Sigmoid colon (tissue), 6 donors: ENCODE measurements at regions not wholly inside any gene's neighbourhood (a gene's known extent, or its start where the extent isn't known, plus 50 kb on each side); places are given as distances from the start of the nearest gene placed in this dataset.

Experiments used
- DNase-seq: peaks from one replicate; pipeline ENCODE4 v3.0.0-alpha.2; 2019
- H3K27ac ChIP-seq, 4 donors: fragments of 200-600 bp; sonication (generic); one replicate each; pipeline ENCODE4 v1.5.1; 2016 to 2019; ENCODE audit warnings: mild to moderate bottlenecking in 1 of 4
- H3K27me3 ChIP-seq, 3 donors: fragments of 200-600 bp; sonication (generic); one replicate each; pipeline ENCODE4 v1.5.1; 2019; ENCODE audit warnings: mild to moderate bottlenecking in 1 of 3
- H3K36me3 ChIP-seq, 4 donors: fragments of 200-600 bp; sonication (generic); one replicate each; pipeline ENCODE4 v1.5.1; 2016 to 2019
- H3K4me1 ChIP-seq, 4 donors: fragments of 200-600 bp; sonication (generic); one replicate each; pipeline ENCODE4 v1.5.1; 2017 to 2019
- H3K4me3 ChIP-seq, 4 donors: fragments of 200-600 bp; sonication (generic); one replicate each; pipeline ENCODE4 v1.5.1; 2017 to 2019; ENCODE audit warnings: mild to moderate bottlenecking in 2 of 4, moderate library complexity in 1 of 4
- H3K9me3 ChIP-seq, 4 donors: fragments of 200-600 bp in 3 of 4; sonication (generic) in 3 of 4; one replicate each; pipeline versions ENCODE4 v1.5.1 to v1.6.1; 2013 to 2019
- EP300 ChIP-seq, 4 donors: sonication (generic); formaldehyde crosslinking; IDR thresholded peaks; one replicate each; pipeline ENCODE4 v1.6.1; 2017; ENCODE audit warnings: antibody characterized with exemption in 4 of 4
- POLR2A ChIP-seq, 2 donors: fragments of 450-650 bp; IDR thresholded peaks; one replicate each; pipeline ENCODE4 v1.6.1; 2016; ENCODE audit warnings: antibody characterized with exemption in 2 of 2, mild to moderate bottlenecking in 2 of 2, moderate library complexity in 2 of 2
- POLR2AphosphoS5 ChIP-seq, 4 donors: sonication (generic); formaldehyde crosslinking; IDR thresholded peaks; one replicate each; pipeline ENCODE4 v1.6.1; 2017; ENCODE audit warnings: antibody characterized with exemption in 4 of 4
- WGBS, 2 donors: extraction: QIAGEN DNeasy Blood & Tissue Kit; methylation state at CpG; one replicate each; pipeline ENCODE4 v1.1.7; 2013; 5-methylcytosine and 5-hydroxymethylcytosine counted together
- intact Hi-C: fragments of 100-400 bp; cut with DNase I; formaldehyde crosslinking; loops from one replicate; pipeline ENCODE4 v1.15.1; 2023
- TF ChIP-seq, protein P1 (sequence below), 4 experiments: fragments of 450-650 bp in 3 of 4; fragments of 200-600 bp in 1 of 4; IDR thresholded peaks; one replicate each; pipeline ENCODE4 v1.5.1; 2016 to 2019; ENCODE audit warnings: antibody characterized with exemption in 4 of 4, mild to moderate bottlenecking in 3 of 4, moderate library complexity in 2 of 4
- donor health status: healthy with polysubstance abuse.
- donor health status: healthy.

- DNase-seq: no peak
- TF ChIP-seq EP300 (IDR thresholded peaks at IDR 0.05): no peak
- no peak for TF ChIP-seq POLR2A (IDR thresholded peaks at IDR 0.05)
- no peak for TF ChIP-seq POLR2AphosphoS5 (IDR thresholded peaks at IDR 0.05)
- TF ChIP-seq, protein P1, sequence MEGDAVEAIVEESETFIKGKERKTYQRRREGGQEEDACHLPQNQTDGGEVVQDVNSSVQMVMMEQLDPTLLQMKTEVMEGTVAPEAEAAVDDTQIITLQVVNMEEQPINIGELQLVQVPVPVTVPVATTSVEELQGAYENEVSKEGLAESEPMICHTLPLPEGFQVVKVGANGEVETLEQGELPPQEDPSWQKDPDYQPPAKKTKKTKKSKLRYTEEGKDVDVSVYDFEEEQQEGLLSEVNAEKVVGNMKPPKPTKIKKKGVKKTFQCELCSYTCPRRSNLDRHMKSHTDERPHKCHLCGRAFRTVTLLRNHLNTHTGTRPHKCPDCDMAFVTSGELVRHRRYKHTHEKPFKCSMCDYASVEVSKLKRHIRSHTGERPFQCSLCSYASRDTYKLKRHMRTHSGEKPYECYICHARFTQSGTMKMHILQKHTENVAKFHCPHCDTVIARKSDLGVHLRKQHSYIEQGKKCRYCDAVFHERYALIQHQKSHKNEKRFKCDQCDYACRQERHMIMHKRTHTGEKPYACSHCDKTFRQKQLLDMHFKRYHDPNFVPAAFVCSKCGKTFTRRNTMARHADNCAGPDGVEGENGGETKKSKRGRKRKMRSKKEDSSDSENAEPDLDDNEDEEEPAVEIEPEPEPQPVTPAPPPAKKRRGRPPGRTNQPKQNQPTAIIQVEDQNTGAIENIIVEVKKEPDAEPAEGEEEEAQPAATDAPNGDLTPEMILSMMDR (IDR thresholded peaks at IDR 0.05): no peak
- WGBS, 2 donors: 80 to 92% methylated on average over 2 of the region's 2 CpGs
- Histone ChIP-seq H3K4me1 (no peaks in the 10 kb centered on the region), H3K9me3 (no peaks in the 10 kb centered on the region), H3K36me3 (no peaks in the 10 kb centered on the region), H3K27me3 (no peaks in the 10 kb centered on the region), H3K27ac (no peak overlapping the region), H3K4me3 (no peak overlapping the region)
- intact Hi-C loops: no loop called here
Measured at GRCh38 chr7:16136896-16137295, 284.4 kb downstream of the CRPPA start.

DNA sequence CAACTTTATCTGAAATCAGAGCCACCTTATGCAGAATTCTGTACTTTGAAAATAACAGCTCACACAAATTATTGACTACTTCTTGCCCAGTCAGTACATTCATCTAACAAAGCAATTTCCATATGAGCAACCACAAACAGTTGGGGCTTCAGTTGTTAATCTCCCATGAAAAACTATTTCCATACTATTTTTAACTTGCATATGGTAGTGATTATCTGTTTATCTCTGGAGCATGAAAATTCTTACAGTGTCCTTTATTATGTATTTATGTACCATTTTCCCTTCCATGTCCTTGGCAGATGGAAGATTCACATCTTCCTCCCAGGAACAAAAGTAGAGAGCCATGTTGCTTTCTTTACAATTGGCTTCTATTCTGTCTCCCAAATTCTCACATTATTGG, 285.7 kb downstream of the CRPPA start:
- Histone ChIP-seq H3K9me3 (no peaks in the 10 kb centered on the region), H3K4me3 (no peak overlapping the region), H3K36me3 (no peaks in the 10 kb centered on the region), H3K4me1 (peaks cover 0 to 4% (median 1%) of the 10 kb centered on the region in 4 donors), H3K27ac (no peak overlapping the region), H3K27me3 (no peaks in the 10 kb centered on the region)
- TF ChIP-seq, protein P1 (IDR thresholded peaks at IDR 0.05): no peak
- no peak for TF ChIP-seq POLR2AphosphoS5 (IDR thresholded peaks at IDR 0.05)
- no peak for DNase-seq
- intact Hi-C loops: no loop called here

DNA sequence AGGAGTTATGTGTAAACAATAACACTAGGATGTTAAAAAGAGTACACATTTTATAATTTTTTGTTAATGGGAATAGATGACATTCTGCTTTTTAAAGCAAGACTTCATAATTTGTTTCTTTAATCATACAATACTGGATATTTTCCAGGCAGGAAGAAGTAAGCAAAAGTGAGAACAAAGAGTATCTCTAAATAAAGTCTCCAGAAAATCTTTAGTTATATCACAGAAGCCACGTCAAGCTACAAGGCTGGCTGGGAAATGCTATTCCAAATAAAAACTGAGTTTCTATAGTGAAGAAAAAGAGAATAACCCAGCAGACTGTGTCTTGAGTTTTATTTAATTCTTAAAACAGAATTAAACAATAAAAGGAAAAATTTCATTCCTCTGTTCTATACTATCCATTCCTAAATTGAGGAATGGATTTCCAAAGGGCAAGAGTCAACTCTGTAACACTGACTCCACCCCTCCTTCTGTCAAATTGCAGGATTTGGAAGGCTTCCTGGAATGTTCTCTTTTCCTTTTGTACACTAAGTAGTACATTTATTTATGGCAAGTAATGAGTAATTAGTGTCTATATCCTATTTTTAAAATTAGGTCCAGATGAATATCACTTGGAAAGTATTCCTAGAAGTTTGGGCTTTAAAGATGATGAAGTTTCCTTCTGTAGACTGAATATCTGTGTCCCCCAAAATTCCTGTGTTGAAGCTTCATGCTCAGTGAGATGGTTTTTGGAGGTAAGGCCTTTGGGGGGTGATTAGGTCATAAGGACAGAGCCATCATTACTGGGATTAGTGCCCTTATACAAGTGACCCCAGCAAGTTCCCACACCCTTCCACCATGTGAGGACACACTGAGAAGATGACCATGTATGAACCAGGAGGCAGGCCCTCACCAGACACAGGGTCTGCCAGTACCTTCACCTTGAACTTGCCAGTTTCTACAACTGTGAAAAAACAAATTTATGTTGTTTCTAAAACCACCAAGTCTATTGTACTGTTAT, 290.9 kb downstream of the CRPPA start:
- H3K36me3 ChIP-seq: no peaks in the 10 kb centered on the region
- peak overlapping the region in 1 of 4 donors; percentile 0 for H3K27ac ChIP-seq
- peaks cover 0 to 12% (median 9%) of the 10 kb centered on the region in 4 donors for H3K4me1 ChIP-seq
- no peak for DNase-seq
- intact Hi-C loops: no loop called here
- WGBS, 2 donors: 70 to 85% methylated on average over 1 of the region's 1 CpG
- H3K27me3 ChIP-seq: no peaks in the 10 kb centered on the region
- no peak for TF ChIP-seq EP300 (IDR thresholded peaks at IDR 0.05)
- TF ChIP-seq POLR2AphosphoS5 (IDR thresholded peaks at IDR 0.05): no peak
- no peak for TF ChIP-seq POLR2A (IDR thresholded peaks at IDR 0.05)
- TF ChIP-seq, protein P1 (IDR thresholded peaks at IDR 0.05): no peak
- no peak overlapping the region for H3K4me3 ChIP-seq
- H3K9me3 ChIP-seq: no peaks in the 10 kb centered on the region

DNA sequence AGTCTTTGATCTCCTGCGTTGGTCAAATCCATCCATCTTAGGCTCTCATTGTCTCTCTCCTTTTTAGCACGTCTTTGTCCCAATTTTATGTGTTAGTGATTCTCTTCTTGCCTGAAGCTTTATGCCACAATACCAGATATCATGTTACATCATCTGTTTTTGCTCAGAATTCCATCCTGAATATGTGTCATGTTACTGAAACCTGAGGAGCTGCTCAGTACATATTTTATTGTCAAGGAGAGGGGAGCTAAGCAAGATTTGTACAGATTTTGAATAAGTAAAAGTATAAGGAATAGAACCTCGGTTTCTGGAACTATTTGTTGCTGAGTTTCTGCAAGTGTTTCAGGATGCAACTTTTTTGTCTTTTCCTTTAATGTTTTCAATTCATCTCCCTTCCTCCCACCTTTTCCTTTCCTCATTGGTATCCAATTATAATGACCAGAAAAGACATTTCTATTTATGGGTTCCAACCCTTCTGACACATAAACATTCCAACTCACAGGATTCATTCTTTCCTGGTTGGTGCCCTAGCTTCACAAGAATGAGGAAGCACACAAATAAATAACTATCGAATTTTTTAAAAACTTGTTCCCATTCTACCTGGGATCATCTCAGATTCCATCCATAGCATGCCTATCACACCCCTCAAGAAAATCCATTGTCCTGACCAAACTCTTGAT, 291.8 kb downstream of the CRPPA start:
- TF ChIP-seq, protein P1 (IDR thresholded peaks at IDR 0.05): no peak
- H3K36me3 ChIP-seq: no peaks in the 10 kb centered on the region
- WGBS, 2 donors: 81 to 84% methylated on average over 4 of the region's 4 CpGs

More for the DNA sequence above, 291.8 kb downstream of the CRPPA start:
- Histone ChIP-seq H3K9me3 (no peaks in the 10 kb centered on the region), H3K4me3 (no peak overlapping the region), H3K27me3 (no peaks in the 10 kb centered on the region), H3K4me1 (peaks cover 0 to 12% (median 9%) of the 10 kb centered on the region in 4 donors), H3K27ac (no peak overlapping the region)
- DNase-seq: no peak
- intact Hi-C loops: no loop called here
